Epithelial cell of proximal tubule (primary cell): ENCODE measurements at regions not wholly inside any gene's neighbourhood (a gene's known extent, or its start where the extent isn't known, plus 50 kb on each side); places are given as distances from the start of the nearest gene placed in this dataset.

Experiments used
- DNase-seq: peaks from one replicate; pipeline ENCODE4 v3.0.0-alpha.2; 2011; ENCODE audit warnings: low read depth
- H3K4me3 ChIP-seq: 2 replicates; pipeline ENCODE4 v1.5.1; 2011; ENCODE audit warnings: low read depth, mild to moderate bottlenecking, low read length
- CTCF ChIP-seq: conservative IDR thresholded peaks from 2 replicates; pipeline ENCODE4 v1.5.1; 2012; ENCODE audit warnings: low read depth, mild to moderate bottlenecking, low read length

GRCh38 chr7:46390042-46390441, 469.0 kb upstream of the IGFBP3 start:
- no peak for DNase-seq
- no peak overlapping the region for H3K4me3 ChIP-seq
- peak; percentile 24 for TF ChIP-seq CTCF

GRCh38 chr7:46389146-46389545, 468.1 kb upstream of the IGFBP3 start:
- no peak overlapping the region for H3K4me3 ChIP-seq
- DNase-seq: no peak
- TF ChIP-seq CTCF: no peak

- no peak for TF ChIP-seq CTCF
- H3K4me3 ChIP-seq: no peak overlapping the region
- no peak for DNase-seq
Observed at GRCh38 chr7:46387646-46388045, 466.6 kb upstream of the IGFBP3 start.

- DNase-seq: no peak
- no peak overlapping the region for H3K4me3 ChIP-seq
- no peak for TF ChIP-seq CTCF
Observed at GRCh38 chr7:46386428-46387399, 465.6 kb upstream of the IGFBP3 start.

GRCh38 chr7:46385662-46386309, 464.7 kb upstream of the IGFBP3 start:
- no peak for TF ChIP-seq CTCF
- DNase-seq: peak; percentile 20
- no peak overlapping the region for H3K4me3 ChIP-seq

GRCh38 chr7:46383605-46384004, 462.5 kb upstream of the IGFBP3 start:
- no peak for TF ChIP-seq CTCF
- no peak overlapping the region for H3K4me3 ChIP-seq
- no peak for DNase-seq
